GM19324 (cell line): ENCODE measurements at regions not wholly inside any gene's neighbourhood (a gene's known extent, or its start where the extent isn't known, plus 50 kb on each side); places are given as distances from the start of the nearest gene placed in this dataset.

Experiments used
- ATAC-seq: cut with Tn5 transposase; IDR thresholded peaks from one replicate; pipeline ENCODE4 v1.9.1; 2021; ENCODE audit warnings: mild to moderate bottlenecking, moderate library complexity; ENCODE audit not compliant: unreplicated experiment, low FRiP score

GRCh38 chr17:73782231-73782630, 138.0 kb upstream of the SDK2 start:
- ATAC-seq: no peak

- ATAC-seq: no peak
Measured at GRCh38 chr17:73782641-73783381, 138.6 kb upstream of the SDK2 start.

GRCh38 chr17:73783382-73783766, 139.1 kb upstream of the SDK2 start:
- ATAC-seq: no peak

- ATAC-seq: no peak
Measured at GRCh38 chr17:73783945-73784603, 139.8 kb upstream of the SDK2 start.

- ATAC-seq: no peak
Measured at GRCh38 chr17:73785496-73785895, 141.3 kb upstream of the SDK2 start.

- ATAC-seq: no peak
Measured at GRCh38 chr17:73785958-73786743, 141.9 kb upstream of the SDK2 start.

- ATAC-seq: no peak
Measured at GRCh38 chr17:73787076-73788059, 143.1 kb upstream of the SDK2 start.

GRCh38 chr17:73788111-73788510, 143.9 kb upstream of the SDK2 start:
- ATAC-seq: no peak

GRCh38 chr17:73791121-73791520, 146.9 kb upstream of the SDK2 start:
- ATAC-seq: no peak

- no peak for ATAC-seq
Measured at GRCh38 chr17:73791631-73792030, 147.4 kb upstream of the SDK2 start.

- no peak for ATAC-seq
Measured at GRCh38 chr17:73792994-73793393, 148.7 kb upstream of the SDK2 start.

GRCh38 chr17:73794336-73794735, 150.1 kb upstream of the SDK2 start:
- no peak for ATAC-seq

- no peak for ATAC-seq
Measured at GRCh38 chr17:73795730-73796129, 151.5 kb upstream of the SDK2 start.

- no peak for ATAC-seq
Measured at GRCh38 chr17:73797594-73798110, 153.4 kb upstream of the SDK2 start.

GRCh38 chr17:73798111-73798748, 154.0 kb upstream of the SDK2 start:
- ATAC-seq: no peak

- ATAC-seq: no peak
Measured at GRCh38 chr17:73799096-73799495, 154.9 kb upstream of the SDK2 start.

- ATAC-seq: no peak
Measured at GRCh38 chr17:73799781-73800627, 155.8 kb upstream of the SDK2 start.

- no peak for ATAC-seq
Measured at GRCh38 chr17:73800893-73801292, 156.6 kb upstream of the SDK2 start.
